Vagina (tissue), 2 donors: ENCODE measurements at regions not wholly inside any gene's neighbourhood (a gene's known extent, or its start where the extent isn't known, plus 50 kb on each side); places are given as distances from the start of the nearest gene placed in this dataset.
"Not testable (repeated sequence)": the region's sequence is repeated elsewhere in the genome, so short reads cannot be mapped to it uniquely, and the experiment has no call there.

Experiments
- DNase-seq, 2 donors: peaks; one replicate each; pipeline ENCODE4 v3.0.0-alpha.2; 2017; ENCODE audit errors: extremely low spot score in 2 of 2
- H3K27ac ChIP-seq: fragments of 200-600 bp; sonication (generic); one replicate; pipeline ENCODE4 v1.5.1; 2019
- H3K27me3 ChIP-seq: fragments of 200-600 bp; sonication (generic); one replicate; pipeline ENCODE4 v1.5.1; 2019
- H3K36me3 ChIP-seq, 2 donors: fragments of 200-600 bp; sonication (generic); one replicate each; pipeline ENCODE4 v1.5.1; 2017 to 2019
- H3K4me1 ChIP-seq: fragments of 200-600 bp; sonication (generic); one replicate; pipeline ENCODE4 v1.5.1; 2019
- H3K4me3 ChIP-seq, 2 donors: fragments of 200-600 bp; sonication (generic); 1 replicate in 1 of 2; 2 replicates in 1 of 2; pipeline ENCODE4 v1.5.1; 2016 to 2019
- H3K9me3 ChIP-seq: fragments of 200-600 bp; sonication (generic); one replicate; pipeline ENCODE4 v1.5.1; 2019
- intact Hi-C: fragments of 100-400 bp; cut with DNase I; formaldehyde crosslinking; loops from one replicate; pipeline ENCODE4 v1.15.1; 2023

DNA sequence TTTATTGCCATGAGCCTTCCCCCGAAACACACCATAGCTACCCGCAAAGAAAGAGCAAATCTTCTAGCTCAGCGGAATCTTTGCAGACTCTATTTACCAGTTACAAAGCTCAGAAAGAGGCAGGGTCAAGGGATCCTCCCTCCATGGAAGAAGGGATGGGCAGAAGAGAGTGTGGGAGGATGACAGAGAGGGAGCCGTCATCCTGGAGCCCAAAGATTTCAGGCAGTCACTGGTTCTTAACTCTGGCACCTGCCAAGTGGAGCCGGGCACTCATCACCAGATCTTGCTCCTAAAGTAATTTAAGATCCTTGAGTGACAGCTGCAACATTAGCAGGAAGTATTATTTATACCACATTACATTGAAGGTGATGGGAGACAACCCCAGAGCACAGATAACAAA, 137.9 kb upstream of the NBPF9 start:
- H3K27ac ChIP-seq, H3K36me3 ChIP-seq, H3K27me3 ChIP-seq, H3K4me3 ChIP-seq, H3K4me1 ChIP-seq, intact Hi-C loops, DNase-seq, H3K9me3 ChIP-seq: not testable (repeated sequence)

DNA sequence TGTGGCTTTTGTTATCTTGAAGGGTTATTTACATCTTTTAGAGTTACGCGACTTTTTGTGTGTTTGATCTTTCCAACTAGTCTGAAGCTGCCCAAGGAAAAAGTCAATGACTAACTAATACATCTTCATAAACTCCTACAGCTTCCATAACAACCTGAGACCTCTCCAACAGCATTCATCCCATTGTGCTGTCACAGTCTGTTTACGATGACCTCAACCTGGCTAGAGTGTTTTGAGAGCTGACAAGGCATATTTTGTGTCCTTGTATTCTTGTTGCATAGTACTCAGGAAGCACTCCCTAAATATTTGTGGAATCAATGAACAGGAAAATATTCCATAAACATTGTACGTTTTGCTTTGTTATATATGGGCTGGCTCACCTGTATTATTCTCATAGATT, 140.2 kb upstream of the NBPF9 start:
- H3K36me3 ChIP-seq, DNase-seq, H3K27ac ChIP-seq, H3K4me3 ChIP-seq, H3K4me1 ChIP-seq, intact Hi-C loops, H3K27me3 ChIP-seq, H3K9me3 ChIP-seq: not testable (repeated sequence)

DNA sequence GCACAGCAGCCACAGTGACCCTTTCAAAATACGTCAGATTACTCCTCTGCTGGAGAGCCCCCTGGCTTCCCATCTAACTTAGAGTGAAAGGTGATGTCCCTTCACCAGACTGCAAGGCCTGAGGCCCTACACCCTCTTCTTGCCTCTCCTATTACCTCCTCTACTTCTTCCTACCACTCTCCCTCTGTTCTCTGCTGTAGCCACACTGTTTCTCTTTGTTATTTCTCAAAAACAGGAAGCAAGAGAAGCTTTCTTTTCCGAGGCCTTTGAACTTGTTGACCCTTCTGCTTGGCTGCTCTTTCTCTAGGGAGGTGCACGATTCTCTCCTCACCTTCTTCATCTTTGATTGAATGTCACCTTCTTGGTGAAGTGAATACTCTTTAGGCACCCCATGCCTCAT, 141.3 kb upstream of the NBPF9 start:
- H3K27ac ChIP-seq, H3K4me1 ChIP-seq, H3K36me3 ChIP-seq, intact Hi-C loops, H3K4me3 ChIP-seq, H3K27me3 ChIP-seq, H3K9me3 ChIP-seq, DNase-seq: not testable (repeated sequence)

DNA sequence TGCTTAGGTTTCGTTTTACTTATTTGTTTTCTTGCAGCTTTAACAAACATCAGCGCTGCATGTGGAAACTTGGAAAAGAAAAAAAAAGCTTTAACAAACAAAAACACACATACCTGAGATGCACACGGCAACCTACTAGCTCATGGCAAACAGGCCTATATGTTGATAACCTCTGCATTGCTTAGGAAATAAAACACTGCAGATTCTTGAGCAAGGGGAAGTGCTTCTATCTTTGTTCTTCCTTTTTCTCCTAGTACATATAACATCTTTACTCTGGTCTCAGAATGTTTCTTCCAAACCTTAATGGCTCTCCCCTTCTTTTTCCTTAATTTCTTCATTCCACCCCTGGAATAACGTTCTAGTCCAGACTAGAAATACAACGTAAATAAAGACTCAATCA, 142.9 kb upstream of the NBPF9 start:
- H3K36me3 ChIP-seq, H3K27ac ChIP-seq, H3K4me1 ChIP-seq, H3K27me3 ChIP-seq, DNase-seq, H3K9me3 ChIP-seq, intact Hi-C loops, H3K4me3 ChIP-seq: not testable (repeated sequence)

DNA sequence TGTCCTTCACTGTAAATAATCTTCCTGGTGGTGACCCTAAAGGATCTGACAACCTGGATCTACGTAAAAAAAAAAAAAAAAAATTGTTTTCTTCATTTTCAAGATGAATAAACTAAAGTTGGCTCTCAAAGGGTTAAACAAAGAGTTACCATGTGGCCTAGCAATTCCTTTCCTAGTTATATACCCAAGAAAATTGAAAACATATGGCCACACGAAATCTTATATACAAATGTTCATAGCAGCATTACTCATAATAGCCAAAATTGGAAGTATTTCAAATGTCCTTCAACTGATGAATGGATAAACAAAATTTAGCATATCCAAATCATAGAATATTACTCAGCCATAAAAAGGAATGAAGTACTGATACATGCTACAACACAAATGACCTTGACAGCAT, 145.3 kb upstream of the NBPF9 start:
- intact Hi-C loops, H3K27me3 ChIP-seq, DNase-seq: not testable (repeated sequence)

DNA sequence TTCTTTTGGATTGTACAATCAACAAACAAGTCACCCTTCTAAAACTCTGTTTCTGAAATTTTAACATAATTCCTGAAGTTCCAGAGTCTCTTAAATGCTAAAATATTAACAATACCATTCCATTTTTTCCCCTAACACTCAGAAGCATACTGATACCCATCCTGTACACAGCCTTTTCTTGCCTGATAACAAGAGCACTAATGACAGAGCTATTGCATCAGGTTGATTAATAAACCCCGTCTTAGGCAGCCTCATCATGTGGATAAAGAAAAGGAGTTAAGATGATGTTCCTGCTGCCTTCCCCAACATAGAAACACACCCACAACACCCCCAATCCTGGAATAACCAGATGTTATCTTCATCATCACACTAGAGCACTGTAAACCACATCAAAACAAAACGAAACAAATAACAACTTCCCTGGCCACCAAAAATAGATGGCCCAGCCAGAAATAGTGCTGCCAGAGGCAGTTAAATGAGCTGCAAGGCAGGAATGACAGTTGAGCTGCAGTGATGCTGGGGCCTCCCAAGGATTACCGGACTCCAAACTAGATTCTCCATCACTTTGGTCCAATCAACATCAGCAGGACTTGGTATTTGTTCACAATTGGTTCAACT, 146.6 kb upstream of the NBPF9 start:
- H3K36me3 ChIP-seq, H3K9me3 ChIP-seq, DNase-seq, H3K4me1 ChIP-seq, H3K27me3 ChIP-seq, H3K4me3 ChIP-seq, intact Hi-C loops, H3K27ac ChIP-seq: not testable (repeated sequence)

More for the DNA sequence above, 145.3 kb upstream of the NBPF9 start:
- H3K36me3 ChIP-seq, H3K9me3 ChIP-seq, H3K27ac ChIP-seq, H3K4me1 ChIP-seq, H3K4me3 ChIP-seq: not testable (repeated sequence)

GRCh38 chr1:149254894-149255847, 151.8 kb upstream of the NBPF9 start:
- H3K4me1 ChIP-seq, H3K4me3 ChIP-seq, H3K36me3 ChIP-seq, H3K27me3 ChIP-seq, H3K9me3 ChIP-seq, intact Hi-C loops, H3K27ac ChIP-seq, DNase-seq: not testable (repeated sequence)

DNA sequence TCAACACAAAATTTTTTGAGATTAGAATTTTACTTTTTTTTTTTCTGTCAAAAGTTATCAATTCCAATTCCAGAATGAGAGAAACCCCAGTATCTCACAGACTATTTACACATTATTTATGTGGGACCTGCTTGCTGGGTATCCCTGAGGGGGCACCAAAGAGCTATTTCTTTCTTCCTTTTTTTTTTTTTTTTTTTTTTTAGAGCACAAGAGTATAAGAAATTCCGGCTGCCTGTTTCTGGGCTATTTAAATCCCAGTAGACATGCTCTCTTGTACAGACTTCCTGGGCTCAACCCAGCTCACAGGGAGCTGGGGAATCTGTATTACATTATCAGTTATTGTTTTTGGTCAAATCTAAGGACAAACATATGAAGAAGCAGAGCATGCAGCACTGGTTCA, 156.9 kb upstream of the NBPF9 start:
- H3K9me3 ChIP-seq, H3K36me3 ChIP-seq, H3K4me3 ChIP-seq, H3K4me1 ChIP-seq, intact Hi-C loops, DNase-seq, H3K27ac ChIP-seq, H3K27me3 ChIP-seq: not testable (repeated sequence)

DNA sequence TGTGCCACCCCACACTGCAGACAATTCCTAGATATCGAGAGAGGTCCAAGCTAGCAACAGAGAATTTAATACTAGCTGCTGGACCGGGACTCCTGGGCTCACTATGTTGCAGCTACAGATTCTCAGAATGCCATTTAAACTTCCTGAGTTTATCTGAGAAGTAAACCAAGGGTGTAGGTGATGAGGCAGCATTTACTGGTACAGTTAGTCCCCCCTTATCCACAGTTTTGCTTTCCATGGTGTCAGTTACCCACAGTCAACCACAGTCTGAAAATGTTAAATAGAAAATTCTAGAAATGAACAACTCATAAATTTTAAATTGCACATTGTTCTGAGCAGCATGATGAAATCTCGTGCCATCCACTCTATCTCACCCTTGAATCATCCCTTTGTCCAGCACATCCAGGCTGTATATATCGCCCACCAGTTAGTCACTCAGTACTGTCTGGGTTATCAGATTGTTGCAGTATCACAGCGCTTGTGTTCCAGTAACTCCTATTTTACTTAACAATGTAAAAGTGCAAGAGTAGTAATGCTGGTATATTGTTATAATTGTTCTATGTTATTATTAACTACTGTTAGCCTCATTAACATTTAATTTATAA, 157.5 kb upstream of the NBPF9 start:
- H3K4me1 ChIP-seq, intact Hi-C loops, H3K4me3 ChIP-seq, H3K27me3 ChIP-seq, H3K27ac ChIP-seq, H3K36me3 ChIP-seq, DNase-seq, H3K9me3 ChIP-seq: not testable (repeated sequence)

- H3K4me1 ChIP-seq, DNase-seq, H3K9me3 ChIP-seq, H3K27me3 ChIP-seq, intact Hi-C loops, H3K36me3 ChIP-seq, H3K27ac ChIP-seq, H3K4me3 ChIP-seq: not testable (repeated sequence)
Observed at GRCh38 chr1:149267287-149267686, 163.9 kb upstream of the NBPF9 start.

DNA sequence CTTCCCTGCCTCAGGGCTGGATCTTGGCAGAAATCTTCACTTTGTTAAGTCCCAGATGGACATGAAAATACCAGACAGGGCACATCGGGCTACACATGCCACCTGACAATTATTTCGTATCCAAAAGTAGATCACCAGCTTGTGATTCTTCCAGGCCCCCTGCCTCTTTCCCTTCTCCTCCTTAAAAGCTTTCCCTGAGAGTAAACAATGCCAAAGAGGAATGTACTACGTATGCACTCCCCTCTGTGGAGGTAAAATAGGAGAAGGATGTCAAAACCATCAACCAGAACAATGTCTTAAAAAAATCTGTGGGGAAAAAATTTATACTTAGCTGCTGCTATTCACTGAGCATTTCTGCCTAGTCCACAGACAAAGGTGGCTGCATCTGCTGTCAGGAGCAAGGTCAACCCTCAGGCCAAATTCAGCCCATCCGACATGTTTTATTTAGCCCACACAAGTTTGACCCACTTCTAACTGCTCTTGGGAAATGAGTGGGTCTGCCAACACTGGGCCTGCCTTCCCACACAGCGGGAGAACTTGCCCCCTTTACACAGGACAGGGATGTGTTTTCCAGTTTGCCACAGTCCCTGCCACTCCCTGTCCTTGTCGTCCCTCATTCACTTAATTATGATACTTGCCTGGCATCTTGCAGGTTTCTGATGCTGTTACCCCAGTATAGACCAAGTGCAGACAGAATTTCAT, 165.8 kb upstream of the NBPF9 start:
- H3K4me3 ChIP-seq, H3K4me1 ChIP-seq, H3K36me3 ChIP-seq, intact Hi-C loops, H3K27ac ChIP-seq, H3K9me3 ChIP-seq, H3K27me3 ChIP-seq, DNase-seq: not testable (repeated sequence)

DNA sequence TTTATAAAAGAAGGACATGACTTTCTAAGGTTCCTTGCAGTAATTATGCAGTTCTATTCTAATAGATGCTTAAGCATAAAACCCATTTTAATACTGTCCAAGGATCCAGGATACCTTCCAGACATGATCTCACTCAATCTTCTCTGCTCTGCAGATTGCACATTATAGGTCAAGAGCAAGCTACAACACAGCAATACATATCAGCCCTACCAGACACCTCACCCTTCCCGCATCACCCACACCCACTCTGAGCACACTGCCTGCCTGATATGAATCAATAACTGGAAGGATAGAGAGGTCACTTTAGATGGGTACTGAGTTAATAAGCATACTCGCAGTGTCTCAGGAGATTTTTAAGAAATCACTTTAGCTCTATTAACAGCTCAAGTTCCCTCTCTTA, 166.5 kb upstream of the NBPF9 start:
- H3K4me1 ChIP-seq, H3K4me3 ChIP-seq, intact Hi-C loops, H3K36me3 ChIP-seq, H3K27me3 ChIP-seq, H3K27ac ChIP-seq, H3K9me3 ChIP-seq, DNase-seq: not testable (repeated sequence)

GRCh38 chr1:149274493-149274892, 171.1 kb upstream of the NBPF9 start:
- H3K27ac ChIP-seq, H3K4me3 ChIP-seq, intact Hi-C loops, H3K9me3 ChIP-seq, H3K27me3 ChIP-seq, H3K4me1 ChIP-seq, DNase-seq, H3K36me3 ChIP-seq: not testable (repeated sequence)
